Muscle of leg (tissue), 3 donors: ENCODE measurements at regions not wholly inside any gene's neighbourhood (a gene's known extent, or its start where the extent isn't known, plus 50 kb on each side); places are given as distances from the start of the nearest gene placed in this dataset.
"Not testable (repeated sequence)": the region's sequence is repeated elsewhere in the genome, so short reads cannot be mapped to it uniquely, and the experiment has no call there.

Source experiments
- DNase-seq: peaks from one replicate; pipeline ENCODE4 v3.0.0; 2013
- H3K27ac ChIP-seq: one replicate; pipeline ENCODE4 v1.5.1; 2013; ENCODE audit warnings: mild to moderate bottlenecking, low read length, control low read depth
- H3K27me3 ChIP-seq: one replicate; pipeline ENCODE4 v1.6.1; 2013; ENCODE audit warnings: low read length; ENCODE audit not compliant: control insufficient read depth, insufficient read depth
- H3K36me3 ChIP-seq: one replicate; pipeline ENCODE4 v1.6.1; 2013; ENCODE audit warnings: low read length; ENCODE audit not compliant: control insufficient read depth, insufficient read depth
- H3K4me1 ChIP-seq: one replicate; pipeline ENCODE4 v1.6.1; 2013; ENCODE audit warnings: low read length; ENCODE audit not compliant: control insufficient read depth, insufficient read depth
- H3K4me3 ChIP-seq: one replicate; pipeline ENCODE4 v1.5.1; 2013; ENCODE audit warnings: low read length, control low read depth
- H3K9me3 ChIP-seq: replicated peaks from 2 replicates; pipeline ENCODE4 v1.6.1; 2013; ENCODE audit warnings: low read depth, low read length; ENCODE audit not compliant: control insufficient read depth
- WGBS: methylation state at CpG from one replicate; pipeline ENCODE4 v1.1.5; 2013; ENCODE audit warnings: missing lambda C conversion rate; ENCODE audit not compliant: insufficient coverage; 5-methylcytosine and 5-hydroxymethylcytosine counted together

DNA sequence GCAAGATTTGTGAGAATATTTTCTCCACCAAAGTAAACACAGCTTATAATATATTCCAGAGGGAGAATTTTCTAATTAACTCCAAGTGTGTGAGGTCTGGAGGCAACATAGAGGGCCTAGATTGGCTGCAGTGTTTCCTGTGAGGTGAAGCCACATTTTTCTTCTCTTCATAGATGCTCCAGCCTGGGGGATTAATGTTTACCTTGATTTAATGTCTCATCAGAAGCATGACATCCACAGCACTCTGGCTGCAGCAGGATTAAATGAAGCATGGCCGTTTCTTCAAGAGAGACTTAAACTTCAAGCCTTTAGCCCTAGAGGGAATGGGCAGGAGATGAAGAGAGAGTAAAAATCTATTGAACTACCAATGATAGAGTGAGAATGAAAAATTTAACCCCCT is 137.9 kb upstream of the ZBTB20 start:
- no peaks in the 10 kb centered on the region for H3K27me3 ChIP-seq
- no peak overlapping the region for H3K4me3 ChIP-seq
- DNase-seq, result no peak
- H3K36me3 ChIP-seq, result no peaks in the 10 kb centered on the region
- H3K4me1 ChIP-seq, result no peaks in the 10 kb centered on the region
- H3K27ac ChIP-seq, result no peak overlapping the region
- no CpG with 5 or more reads among the region's 1 CpG for WGBS
- H3K9me3 ChIP-seq, result no peaks in the 10 kb centered on the region

DNA sequence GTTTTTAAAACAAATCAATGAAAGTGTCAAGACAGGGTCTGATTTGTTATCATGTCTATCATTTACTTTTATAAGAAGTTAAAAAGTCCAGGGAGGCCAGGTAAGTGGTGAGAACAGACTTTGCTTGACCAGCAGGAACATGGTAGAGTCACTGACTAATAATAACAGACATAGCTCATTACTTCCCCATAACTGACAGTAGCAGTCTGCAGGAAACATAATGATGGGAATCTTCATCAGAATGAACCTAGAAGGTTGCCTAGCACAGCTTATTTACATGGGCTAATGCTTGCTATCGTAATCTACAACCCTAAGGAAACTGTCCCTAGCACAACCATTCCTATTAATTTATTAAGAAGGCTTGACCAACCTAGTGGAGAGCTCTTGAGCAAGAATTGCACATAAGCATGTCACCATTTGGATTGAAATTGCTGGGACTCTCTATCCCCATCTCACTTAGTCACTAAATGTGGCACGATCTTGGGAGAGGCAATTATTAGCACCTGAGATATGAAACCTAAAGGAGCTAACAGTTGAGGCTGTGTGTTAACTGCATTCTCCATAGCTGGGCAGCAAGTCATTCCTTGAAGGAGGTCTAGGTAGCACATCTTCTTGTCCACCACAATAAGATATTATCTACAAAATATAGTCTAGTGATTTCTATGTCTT is 139.6 kb upstream of the ZBTB20 start:
- no peaks in the 10 kb centered on the region for H3K9me3 ChIP-seq
- H3K27me3 ChIP-seq, result no peaks in the 10 kb centered on the region
- no peak overlapping the region for H3K27ac ChIP-seq
- WGBS, result no CpG with 5 or more reads among the region's 2 CpGs
- H3K36me3 ChIP-seq, result no peaks in the 10 kb centered on the region
- no peak overlapping the region for H3K4me3 ChIP-seq
- no peak for DNase-seq
- H3K4me1 ChIP-seq, result no peaks in the 10 kb centered on the region

DNA sequence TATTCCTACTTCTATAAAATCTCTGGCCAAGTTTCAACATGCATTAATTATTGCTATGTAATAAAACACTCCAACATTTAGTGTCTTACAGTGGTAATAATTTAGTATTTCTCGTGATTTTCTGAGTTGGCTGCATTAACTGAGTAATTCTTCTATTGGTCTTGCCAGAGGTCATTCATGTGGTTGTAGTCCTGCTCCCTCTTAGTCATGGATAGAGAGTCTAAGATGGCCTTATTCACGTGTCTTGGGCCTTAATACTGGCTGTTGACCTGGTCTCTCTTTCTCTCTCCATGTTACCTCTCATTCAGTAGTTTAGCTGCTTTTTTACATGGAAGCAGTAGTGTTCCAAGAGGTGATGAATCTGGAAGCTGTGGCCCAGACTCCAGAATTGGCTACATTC is 140.1 kb upstream of the ZBTB20 start:
- Histone ChIP-seq H3K27ac (no peak overlapping the region), H3K4me1 (no peaks in the 10 kb centered on the region)
- WGBS, result no CpG with 5 or more reads among the region's 2 CpGs

DNA sequence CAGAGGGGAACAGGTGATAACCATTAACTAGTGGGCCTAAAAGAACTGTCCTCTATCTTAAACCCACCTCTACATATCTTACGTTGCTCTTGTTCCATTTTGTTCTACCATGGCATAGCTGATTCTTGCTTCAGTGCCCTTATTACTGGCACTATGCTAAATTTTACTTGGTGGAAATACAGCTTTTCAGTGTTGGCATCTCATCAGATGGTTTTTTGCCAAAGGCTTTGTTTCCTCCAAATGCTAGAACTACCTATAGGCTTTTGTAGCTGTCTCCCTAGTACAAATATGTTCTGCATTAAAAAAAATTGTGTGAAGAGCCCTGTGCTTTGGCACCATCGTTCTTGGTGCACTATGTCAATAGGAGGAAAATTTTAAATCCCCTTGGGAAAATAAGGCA is 145.0 kb upstream of the ZBTB20 start:
- no peaks in the 10 kb centered on the region for H3K27me3 ChIP-seq
- no peak for DNase-seq
- H3K27ac ChIP-seq, result no peak overlapping the region
- H3K4me3 ChIP-seq, result no peak overlapping the region
- no peaks in the 10 kb centered on the region for H3K4me1 ChIP-seq
- H3K9me3 ChIP-seq, result no peaks in the 10 kb centered on the region
- H3K36me3 ChIP-seq, result no peaks in the 10 kb centered on the region
- WGBS, result no CpG with 5 or more reads among the region's 2 CpGs

More for the DNA sequence above, 140.1 kb upstream of the ZBTB20 start:
- no peak for DNase-seq
- Histone ChIP-seq H3K36me3 (no peaks in the 10 kb centered on the region), H3K27me3 (no peaks in the 10 kb centered on the region), H3K4me3 (no peak overlapping the region), H3K9me3 (no peaks in the 10 kb centered on the region)

DNA sequence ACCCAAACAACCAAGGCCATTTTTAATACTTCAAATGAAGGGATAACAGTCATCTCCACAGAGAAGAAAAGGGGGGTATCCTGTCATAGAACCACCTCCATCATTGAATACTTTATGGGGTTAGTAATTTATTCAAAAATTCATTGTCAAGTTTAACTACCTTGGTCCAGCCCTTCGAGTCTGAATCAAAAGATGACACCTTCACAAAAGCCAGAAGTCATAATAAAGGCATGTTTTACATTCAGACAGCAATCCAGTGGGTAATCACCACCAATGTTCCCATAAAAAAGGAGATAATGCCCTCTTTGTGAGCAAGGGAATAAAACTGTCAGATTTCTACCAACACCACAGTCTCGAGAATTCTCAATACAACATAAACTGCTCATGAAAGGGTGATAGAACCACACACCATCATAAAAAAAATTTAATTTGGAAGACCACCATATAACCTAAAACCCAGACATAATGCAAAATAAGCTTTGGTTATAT is 145.6 kb upstream of the ZBTB20 start:
- H3K9me3 ChIP-seq, result no peaks in the 10 kb centered on the region
- H3K27me3 ChIP-seq, result no peaks in the 10 kb centered on the region
- no peak for DNase-seq
- H3K4me3 ChIP-seq, result no peak overlapping the region
- WGBS, result no CpG with 5 or more reads among the region's 2 CpGs
- no peaks in the 10 kb centered on the region for H3K4me1 ChIP-seq
- no peaks in the 10 kb centered on the region for H3K36me3 ChIP-seq
- no peak overlapping the region for H3K27ac ChIP-seq

DNA sequence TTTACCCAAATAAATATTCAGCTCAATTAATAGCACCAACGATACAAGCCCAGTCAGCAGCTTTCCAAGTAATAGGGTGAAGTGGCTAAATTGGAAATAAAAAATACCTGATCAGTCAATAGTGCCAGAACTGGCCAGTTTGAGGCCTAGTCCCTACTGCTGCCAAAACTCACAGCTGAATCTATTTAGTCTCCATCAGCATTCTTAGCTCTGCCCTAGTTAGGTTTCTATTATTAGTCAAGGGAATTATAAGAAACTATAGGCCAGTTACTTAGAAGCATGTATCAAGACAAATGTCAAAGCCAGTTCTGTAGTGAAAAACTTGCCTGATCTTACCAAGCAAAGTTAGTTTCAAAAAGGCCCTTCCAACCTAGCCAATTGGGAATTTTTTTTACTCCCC is 146.2 kb upstream of the ZBTB20 start:
- Histone ChIP-seq H3K27me3 (no peaks in the 10 kb centered on the region), H3K27ac (peak overlapping the region; percentile 31), H3K4me1 (no peaks in the 10 kb centered on the region), H3K36me3 (no peaks in the 10 kb centered on the region), H3K4me3 (no peak overlapping the region), H3K9me3 (no peaks in the 10 kb centered on the region)
- peak; percentile 25 for DNase-seq
- no CpG with 5 or more reads among the region's 1 CpG for WGBS

DNA sequence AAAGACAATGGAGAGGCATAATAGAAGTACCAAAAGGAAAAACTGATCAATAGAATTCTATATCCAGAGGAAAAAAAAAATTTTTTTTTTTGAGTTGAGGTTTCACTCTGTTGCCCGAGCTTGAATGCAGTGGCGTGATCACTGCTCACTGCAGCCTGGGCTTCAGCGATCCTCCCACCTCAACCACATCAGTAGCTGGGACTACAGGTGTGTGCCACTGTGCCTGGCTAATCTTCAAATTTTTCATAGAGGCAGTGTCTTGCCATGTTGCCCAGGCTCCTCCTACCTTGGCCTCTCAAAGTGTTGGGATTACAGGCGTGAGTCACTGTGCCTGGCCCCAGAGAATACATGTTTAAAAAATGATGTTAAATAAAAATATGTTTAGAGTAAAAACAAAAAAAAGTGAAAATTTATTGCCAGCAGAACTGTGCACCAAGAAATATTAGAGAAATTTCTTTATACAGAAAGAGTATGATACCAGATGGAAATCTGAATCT is 154.3 kb upstream of the ZBTB20 start:
- Histone ChIP-seq H3K36me3 (no peaks in the 10 kb centered on the region), H3K9me3 (no peaks in the 10 kb centered on the region), H3K27me3 (no peaks in the 10 kb centered on the region), H3K4me1 (no peaks in the 10 kb centered on the region), H3K4me3 (no peak overlapping the region), H3K27ac (no peak overlapping the region)
- WGBS, result 50% methylated on average over 1 of the region's 4 CpGs
- no peak for DNase-seq

DNA sequence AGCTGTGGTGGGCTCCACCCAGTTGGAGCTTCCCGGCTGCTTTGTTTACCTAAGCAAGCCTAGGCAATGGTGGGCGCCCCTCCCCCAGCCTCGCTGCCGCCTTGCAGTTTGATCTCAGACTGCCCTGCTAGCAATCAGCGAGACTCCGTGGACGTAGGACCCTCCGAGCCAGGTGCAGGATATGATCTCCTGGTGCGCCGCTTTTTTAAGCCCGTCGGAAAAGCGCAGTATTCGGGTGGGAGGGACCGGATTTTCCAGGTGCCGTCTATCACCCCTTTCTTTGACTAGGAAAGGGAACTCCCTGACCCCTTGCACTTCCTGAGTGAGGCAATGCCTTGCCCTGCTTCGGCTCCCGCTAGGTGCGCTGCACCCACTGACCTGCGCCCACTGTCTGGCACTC is 170.9 kb upstream of the ZBTB20 start:
- H3K9me3 ChIP-seq, H3K36me3 ChIP-seq, H3K27ac ChIP-seq, DNase-seq, H3K4me3 ChIP-seq, H3K4me1 ChIP-seq, H3K27me3 ChIP-seq: not testable (repeated sequence)
- 82% methylated on average over 18 of the region's 20 CpGs for WGBS

DNA sequence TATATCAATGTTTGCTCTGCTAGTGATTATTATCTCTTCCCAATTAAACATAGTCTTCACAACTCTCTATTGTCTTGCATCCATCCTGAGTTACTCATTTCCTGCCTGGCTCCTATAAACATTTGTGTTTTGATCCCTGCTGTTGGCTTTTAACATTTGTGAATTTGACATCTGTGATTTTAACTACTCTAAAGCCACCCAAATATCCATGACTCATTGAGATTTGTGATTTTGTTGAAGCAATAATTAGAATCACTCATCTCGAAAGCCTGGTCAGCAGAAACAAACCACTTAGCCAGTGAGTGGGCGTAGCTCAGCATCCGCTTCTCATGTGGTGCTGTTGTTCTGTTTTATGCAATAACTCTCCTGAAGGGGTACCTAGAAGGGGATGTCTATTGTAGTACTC is 174.3 kb upstream of the ZBTB20 start:
- no peaks in the 10 kb centered on the region for H3K4me1 ChIP-seq
- no peak for DNase-seq
- no peaks in the 10 kb centered on the region for H3K36me3 ChIP-seq
- no CpG with 5 or more reads among the region's 3 CpGs for WGBS
- H3K4me3 ChIP-seq, result no peak overlapping the region
- no peaks in the 10 kb centered on the region for H3K27me3 ChIP-seq
- H3K9me3 ChIP-seq, result no peaks in the 10 kb centered on the region
- H3K27ac ChIP-seq, result no peak overlapping the region

DNA sequence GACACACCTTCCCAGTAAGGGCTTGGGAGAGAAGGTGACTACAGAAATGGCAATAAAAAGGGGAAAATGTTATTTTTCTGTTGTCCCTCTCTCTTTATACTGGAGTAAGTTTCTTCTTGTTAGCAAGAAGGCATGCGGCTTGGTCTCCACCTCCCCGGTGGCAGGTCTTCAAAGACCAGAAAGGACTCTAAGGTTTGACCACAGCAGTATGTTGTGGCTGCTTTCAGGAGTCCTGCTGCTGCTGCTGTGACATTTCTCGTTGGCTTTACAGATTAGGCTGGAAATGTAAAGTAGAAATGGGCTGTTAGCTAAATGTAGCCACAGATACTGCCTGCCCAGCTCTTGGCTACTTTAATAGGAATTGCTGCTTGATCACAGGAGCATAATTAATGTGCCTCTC is 175.8 kb upstream of the ZBTB20 start:
- Histone ChIP-seq H3K36me3 (no peaks in the 10 kb centered on the region), H3K4me3 (no peak overlapping the region), H3K4me1 (no peaks in the 10 kb centered on the region), H3K27ac (no peak overlapping the region), H3K9me3 (no peaks in the 10 kb centered on the region), H3K27me3 (no peaks in the 10 kb centered on the region)
- no peak for DNase-seq
- 93% methylated on average over 2 of the region's 3 CpGs for WGBS

DNA sequence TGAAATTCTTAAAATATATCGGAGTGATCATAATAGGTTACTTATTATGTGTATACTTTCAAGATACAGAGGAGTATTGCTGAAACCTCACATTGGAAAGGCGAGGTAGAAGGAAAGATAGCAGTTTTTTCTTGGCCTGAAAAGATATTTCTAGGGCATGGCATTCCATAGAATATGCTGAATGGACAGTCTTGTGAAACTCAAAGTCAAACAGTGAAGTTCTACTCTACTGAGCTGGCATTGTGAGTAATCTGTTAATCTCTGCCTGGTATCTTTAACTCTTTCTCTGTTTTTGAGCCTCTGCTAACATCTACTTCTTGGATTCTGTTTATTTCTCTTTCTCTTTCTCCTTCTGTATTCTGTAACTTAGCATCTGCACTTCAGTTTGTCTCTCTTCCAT is 176.3 kb upstream of the ZBTB20 start:
- Histone ChIP-seq H3K4me3 (no peak overlapping the region), H3K27me3 (no peaks in the 10 kb centered on the region), H3K27ac (no peak overlapping the region), H3K9me3 (no peaks in the 10 kb centered on the region), H3K36me3 (no peaks in the 10 kb centered on the region), H3K4me1 (no peaks in the 10 kb centered on the region)
- no peak for DNase-seq
- no CpG with 5 or more reads among the region's 2 CpGs for WGBS
